Choroid plexus epithelial cell (primary cell): ENCODE measurements at regions not wholly inside any gene's neighbourhood (a gene's known extent, or its start where the extent isn't known, plus 50 kb on each side); places are given as distances from the start of the nearest gene placed in this dataset.

Source experiments
- DNase-seq: peaks from one replicate; pipeline ENCODE4 v3.0.0-alpha.2; 2010; ENCODE audit warnings: low read depth
- H3K4me3 ChIP-seq: 2 replicates; pipeline ENCODE4 v1.5.1; 2011; ENCODE audit warnings: low read depth, mild to moderate bottlenecking, control low read depth, low read length, moderate library complexity
- TF ChIP-seq, protein P1 (sequence below): conservative IDR thresholded peaks from 2 replicates; pipeline ENCODE4 v1.5.1; 2011; ENCODE audit warnings: low read depth, mild to moderate bottlenecking, control low read depth, inconsistent platforms, low read length, moderate library complexity

DNA sequence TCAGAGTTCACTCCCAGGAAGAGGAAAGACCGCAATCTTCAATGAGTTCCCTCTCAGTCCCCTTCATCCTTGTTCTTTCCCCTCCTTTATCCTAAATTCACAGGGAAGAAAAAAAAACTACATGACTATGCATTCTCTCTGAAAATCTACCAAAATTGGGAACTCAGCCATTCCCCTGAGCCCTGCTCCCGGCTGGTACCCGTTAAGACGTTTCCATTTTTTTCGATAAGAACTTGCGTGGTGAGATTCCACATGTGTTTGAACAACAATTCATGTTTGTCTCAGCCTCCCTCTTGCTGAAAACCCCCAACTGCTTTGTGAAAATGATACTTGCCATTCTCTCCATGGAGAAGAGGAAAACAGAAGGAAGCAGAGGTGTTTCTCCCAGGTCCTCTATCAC, 318.7 kb upstream of the ID2 start:
- no peak overlapping the region for H3K4me3 ChIP-seq
- TF ChIP-seq, protein P1, sequence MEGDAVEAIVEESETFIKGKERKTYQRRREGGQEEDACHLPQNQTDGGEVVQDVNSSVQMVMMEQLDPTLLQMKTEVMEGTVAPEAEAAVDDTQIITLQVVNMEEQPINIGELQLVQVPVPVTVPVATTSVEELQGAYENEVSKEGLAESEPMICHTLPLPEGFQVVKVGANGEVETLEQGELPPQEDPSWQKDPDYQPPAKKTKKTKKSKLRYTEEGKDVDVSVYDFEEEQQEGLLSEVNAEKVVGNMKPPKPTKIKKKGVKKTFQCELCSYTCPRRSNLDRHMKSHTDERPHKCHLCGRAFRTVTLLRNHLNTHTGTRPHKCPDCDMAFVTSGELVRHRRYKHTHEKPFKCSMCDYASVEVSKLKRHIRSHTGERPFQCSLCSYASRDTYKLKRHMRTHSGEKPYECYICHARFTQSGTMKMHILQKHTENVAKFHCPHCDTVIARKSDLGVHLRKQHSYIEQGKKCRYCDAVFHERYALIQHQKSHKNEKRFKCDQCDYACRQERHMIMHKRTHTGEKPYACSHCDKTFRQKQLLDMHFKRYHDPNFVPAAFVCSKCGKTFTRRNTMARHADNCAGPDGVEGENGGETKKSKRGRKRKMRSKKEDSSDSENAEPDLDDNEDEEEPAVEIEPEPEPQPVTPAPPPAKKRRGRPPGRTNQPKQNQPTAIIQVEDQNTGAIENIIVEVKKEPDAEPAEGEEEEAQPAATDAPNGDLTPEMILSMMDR, result no peak
- DNase-seq, result no peak

DNA sequence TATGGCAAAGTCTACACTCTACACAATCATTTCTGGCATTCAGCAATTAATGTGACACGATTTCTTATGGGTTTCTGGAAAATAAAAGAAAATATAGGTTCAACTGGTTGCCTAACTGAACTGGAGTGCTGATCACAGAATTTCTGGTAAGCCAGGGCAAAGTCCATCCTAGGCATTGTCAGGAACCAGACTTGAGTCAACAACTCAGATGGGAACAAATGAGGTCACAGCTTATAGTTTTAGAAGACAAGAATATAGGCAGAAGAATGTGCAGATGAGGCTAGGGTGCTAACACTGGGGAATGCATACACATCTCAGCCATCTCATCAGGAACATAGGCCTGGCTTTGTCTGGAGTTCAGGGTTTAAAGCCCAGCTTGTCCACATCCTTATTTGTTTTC, 317.2 kb upstream of the ID2 start:
- DNase-seq, result no peak
- H3K4me3 ChIP-seq, result no peak overlapping the region
- TF ChIP-seq, protein P1, result no peak

DNA sequence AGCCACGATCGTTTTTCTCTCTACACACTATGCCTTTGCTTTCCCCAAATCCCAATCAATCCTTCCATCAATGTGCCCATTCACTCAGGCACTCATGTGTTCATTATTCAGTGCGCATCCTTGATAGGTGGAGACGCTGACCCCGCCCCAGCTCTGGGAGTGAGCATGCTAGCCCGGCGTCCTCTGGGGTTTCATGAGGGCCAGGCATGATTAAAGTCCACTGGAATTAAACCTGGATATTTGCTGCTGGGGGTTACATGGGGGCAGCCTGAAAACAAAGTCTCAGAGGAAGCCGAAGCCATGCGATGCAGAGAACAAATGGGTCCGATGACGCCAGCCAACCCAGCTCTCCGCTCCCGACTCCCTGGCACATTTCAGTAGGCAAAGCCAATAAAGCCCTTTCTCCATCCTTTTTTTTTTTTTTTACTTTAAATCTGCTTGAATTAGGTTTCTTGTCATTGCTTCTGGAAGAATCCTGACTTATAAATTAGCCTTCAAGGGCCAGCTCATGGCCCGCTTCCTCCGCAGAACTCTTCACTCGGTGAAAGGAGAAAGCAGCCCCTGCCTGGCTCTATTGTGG, 316.4 kb upstream of the ID2 start:
- no peak overlapping the region for H3K4me3 ChIP-seq
- TF ChIP-seq, protein P1, result no peak
- no peak for DNase-seq

DNA sequence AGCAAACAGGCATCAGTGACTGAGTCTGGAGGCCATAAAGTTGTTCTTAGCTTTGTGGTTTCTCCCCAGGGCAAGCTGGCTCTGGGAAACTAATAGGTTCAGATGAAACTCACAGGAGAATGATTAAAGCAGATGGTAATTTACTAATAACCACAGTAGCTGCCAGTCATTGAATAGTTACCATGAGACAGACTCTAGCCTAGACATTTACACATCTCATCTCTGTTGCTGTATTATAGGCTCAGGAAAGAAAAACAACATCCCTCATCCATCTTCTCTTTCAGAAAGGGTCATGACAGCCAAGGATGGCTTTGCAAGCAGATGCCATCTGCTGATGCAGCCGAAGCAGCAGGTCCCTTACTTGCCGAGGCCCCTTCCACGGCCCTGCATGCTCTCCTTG, 314.0 kb upstream of the ID2 start:
- no peak overlapping the region for H3K4me3 ChIP-seq
- TF ChIP-seq, protein P1, result no peak
- DNase-seq, result no peak

GRCh38 chr2:8368463-8368862, 313.4 kb upstream of the ID2 start:
- TF ChIP-seq, protein P1, result no peak
- no peak for DNase-seq
- H3K4me3 ChIP-seq, result no peak overlapping the region

GRCh38 chr2:8369522-8369921, 312.3 kb upstream of the ID2 start:
- DNase-seq, result no peak
- TF ChIP-seq, protein P1, result no peak
- no peak overlapping the region for H3K4me3 ChIP-seq

- no peak for DNase-seq
- no peak overlapping the region for H3K4me3 ChIP-seq
- TF ChIP-seq, protein P1, result no peak
Observed at GRCh38 chr2:8370258-8370802, 311.5 kb upstream of the ID2 start.
